ENCODE measurements at regions not wholly inside any gene's neighbourhood (a gene's known extent, or its start where the extent isn't known, plus 50 kb on each side); places are given as distances from the start of the nearest gene placed in this dataset.
A peak's percentile ranks its signal among the peaks of the same experiment; 100 is the strongest.
"Not testable (repeated sequence)": the region's sequence is repeated elsewhere in the genome, so short reads cannot be mapped to it uniquely, and the experiment has no call there.

- DNase-seq = peak; percentile 42
Measured at GRCh38 chr10:117754770-117755658, 212.5 kb downstream of the EMX2 start.

GRCh38 chr10:117755659-117756014, 213.1 kb downstream of the EMX2 start:
- DNase-seq = no peak

DNA sequence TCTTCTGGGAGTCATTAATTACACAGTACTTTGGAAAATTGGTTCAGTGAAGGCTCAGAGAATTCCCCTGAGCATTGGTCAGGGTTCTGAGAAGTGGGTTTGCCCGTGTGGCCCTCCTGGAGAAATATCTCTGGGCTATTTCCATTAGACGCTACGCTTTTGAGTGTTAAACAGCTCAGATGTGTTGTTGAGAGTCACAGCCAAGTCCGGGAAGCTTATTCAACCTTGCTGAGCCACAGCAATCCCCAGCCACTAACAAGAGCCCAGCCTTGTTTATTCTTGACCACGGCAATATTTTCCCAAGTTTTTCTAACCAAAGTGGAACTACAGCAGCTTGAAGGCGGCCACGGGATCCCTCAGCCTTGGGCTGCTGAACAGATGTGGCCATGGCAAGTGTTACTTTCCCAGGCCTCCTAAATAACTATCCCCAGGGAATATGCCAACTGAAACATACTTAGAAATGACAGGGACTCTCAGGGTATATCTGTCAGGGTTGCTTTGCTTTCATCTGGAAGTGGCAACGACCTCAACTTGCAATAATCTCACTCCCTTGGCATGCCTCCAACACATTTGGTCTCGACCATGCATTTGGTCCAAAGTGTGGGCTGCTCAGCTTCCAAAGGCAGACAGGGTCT, 214.7 kb downstream of the EMX2 start:
- no peak for DNase-seq

GRCh38 chr10:117759266-117759665, 216.7 kb downstream of the EMX2 start:
- DNase-seq = no peak

DNA sequence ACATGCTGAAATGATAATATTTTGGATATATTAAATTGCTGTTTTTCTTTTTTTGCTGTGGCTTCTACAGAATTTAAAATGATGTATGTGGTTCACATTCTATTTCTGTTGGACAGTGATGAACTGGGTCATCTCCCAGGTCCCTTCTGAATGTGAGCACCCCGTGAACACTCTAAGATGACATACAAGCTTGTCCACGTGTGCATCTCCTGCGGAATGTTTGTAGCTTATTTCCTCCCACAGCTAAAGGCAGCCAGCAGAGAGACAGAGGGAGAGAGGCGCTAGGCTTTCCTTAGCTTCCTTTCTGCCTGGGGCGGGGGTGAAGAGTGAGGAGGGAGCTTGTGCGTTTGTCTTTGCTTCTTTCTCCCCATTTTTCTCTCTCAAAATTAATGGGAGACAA, 219.1 kb downstream of the EMX2 start:
- DNase-seq = no peak

DNA sequence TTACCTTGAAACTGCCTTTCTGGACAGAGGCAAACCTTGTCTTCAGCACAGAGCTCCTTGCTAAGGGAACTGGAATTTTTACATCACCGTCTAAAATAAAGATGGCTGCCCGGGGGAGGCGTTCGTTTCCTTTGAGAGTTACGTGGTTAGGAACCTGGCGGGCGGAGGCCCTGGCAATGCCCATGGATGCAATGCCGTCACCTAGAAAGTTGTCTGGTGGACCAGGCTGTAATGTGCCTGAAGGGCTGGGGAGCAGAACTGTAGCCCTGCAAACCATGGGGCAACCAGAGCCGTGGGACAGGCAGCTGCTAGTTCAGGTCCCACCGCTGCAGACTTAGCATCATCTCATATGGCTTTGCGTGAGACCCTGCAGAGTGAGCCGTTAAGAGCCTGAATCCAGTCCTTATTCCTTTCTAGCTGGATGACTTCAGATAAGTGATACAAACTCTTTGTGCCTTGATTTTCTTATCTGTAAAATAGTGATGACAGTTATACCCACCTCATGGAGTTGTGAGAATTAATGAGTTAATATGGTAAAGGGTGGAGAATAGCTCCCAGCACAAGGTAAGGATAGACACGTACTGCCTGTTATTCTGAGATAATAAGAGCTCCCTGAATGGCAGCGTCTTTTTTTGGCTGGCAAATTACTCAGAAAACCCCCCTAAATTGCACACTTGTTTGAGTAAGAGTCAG, 219.7 kb downstream of the EMX2 start:
- DNase-seq = no peak

DNA sequence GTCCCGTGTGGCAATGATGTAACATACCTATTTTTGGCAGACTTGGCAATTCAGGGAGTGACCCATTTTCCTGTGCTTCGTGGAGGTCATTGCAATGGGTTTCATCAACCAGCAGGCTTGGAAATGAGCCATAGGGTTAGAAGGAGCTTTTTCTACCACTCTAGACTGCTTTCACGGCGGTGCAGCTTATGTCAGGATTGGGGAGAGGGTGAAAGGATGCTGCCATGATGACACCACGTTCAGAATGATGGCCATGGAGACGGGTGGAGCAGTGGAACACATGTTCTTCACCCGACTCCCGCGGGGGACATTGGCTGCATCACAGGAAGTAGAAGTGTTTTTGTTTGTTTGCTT, 220.2 kb downstream of the EMX2 start:
- DNase-seq = no peak

DNA sequence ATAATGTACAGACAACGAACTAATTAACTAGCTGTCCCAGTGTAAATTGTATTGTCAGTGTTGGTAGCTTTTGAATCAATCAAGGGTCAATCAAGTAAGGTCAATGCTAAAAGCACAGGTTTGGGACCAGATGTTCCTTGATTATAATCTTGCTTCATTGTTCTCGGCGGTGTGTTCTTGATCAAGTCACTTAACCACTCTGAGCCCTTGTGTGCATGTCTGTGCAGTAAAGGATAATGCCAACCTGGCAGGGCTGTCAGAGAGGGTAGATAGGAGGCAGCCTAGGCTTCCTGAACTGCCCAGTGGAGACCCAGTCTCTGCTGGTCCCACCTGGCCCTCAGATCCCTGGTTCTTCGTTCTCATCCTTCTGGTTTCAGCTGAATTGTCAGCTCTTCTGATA, 221.0 kb downstream of the EMX2 start:
- no peak for DNase-seq

GRCh38 chr10:117768333-117769042, 225.9 kb downstream of the EMX2 start:
- no peak for DNase-seq

DNA sequence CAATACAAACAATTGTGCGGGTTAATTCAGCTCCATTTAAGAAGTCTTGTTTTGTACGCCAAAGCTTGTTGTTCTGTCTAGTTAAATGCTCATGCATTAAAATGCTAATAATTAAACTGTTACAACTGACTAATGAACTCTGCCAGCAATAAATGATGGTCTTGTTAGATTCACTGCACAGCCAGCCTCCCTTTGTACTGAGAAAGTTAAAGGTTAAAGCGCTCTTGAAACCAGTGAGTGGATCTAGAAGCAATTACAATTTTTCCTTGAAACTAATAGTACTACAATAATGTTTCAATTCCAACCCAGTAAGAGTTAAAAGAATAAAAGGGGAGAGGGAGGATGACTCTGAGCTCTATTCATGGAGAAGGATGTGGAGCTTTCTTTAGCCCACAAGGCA, 233.0 kb downstream of the EMX2 start:
- no peak for DNase-seq

GRCh38 chr10:117777222-117777621, 234.7 kb downstream of the EMX2 start:
- not testable (repeated sequence) for DNase-seq

- DNase-seq = no peak
Measured at GRCh38 chr10:117778241-117778640, 235.7 kb downstream of the EMX2 start.

- no peak for DNase-seq
Measured at GRCh38 chr10:117780411-117780810, 237.9 kb downstream of the EMX2 start.

DNA sequence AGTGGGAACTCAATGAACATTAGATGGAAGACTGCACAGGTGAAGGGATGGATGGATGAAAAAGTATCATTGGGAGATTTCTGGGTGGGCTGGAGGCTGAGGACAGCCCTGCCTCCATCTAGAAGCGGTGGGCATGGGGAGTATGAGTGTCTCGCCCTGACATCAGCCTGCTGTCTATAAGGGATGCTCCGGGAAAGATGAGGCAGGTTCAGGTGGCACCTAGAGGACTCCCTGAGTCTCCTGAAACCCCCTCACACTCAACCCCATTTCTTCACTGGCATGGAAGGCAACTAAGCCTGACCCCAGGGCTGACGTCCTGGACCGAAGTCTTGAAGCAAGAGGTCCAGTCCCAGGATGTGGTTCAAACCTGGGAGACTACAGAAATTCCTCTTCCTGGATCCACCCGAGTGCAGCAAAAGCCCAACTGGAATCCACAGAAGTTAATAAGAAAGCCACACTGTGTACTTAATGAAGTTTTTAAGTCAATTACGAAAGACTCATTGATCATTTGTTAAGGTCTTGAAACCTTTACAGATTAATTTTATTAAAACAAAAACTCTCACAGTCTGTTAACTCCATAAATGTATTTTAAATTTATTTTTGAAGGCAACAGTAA, 238.8 kb downstream of the EMX2 start:
- no peak for DNase-seq

DNA sequence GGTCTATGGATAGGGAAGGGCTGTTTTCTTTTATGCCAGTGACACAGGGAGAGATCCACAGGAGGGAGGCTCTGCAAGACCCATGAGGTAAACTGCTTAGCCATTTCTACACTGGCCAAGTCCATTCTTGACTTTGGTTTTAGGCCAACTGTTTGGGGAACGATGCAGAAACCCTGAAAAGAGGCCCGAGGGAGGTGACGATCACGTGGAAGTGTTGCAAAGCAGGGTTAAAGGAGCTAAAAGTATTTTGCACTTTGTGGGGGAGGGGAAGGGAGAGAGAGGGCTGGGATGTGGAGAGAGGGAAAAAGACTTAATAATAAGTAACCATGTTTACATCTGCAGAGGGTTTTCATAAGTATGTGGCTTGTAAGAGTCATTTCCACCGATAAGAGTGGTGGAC, 239.7 kb downstream of the EMX2 start:
- no peak for DNase-seq

DNA sequence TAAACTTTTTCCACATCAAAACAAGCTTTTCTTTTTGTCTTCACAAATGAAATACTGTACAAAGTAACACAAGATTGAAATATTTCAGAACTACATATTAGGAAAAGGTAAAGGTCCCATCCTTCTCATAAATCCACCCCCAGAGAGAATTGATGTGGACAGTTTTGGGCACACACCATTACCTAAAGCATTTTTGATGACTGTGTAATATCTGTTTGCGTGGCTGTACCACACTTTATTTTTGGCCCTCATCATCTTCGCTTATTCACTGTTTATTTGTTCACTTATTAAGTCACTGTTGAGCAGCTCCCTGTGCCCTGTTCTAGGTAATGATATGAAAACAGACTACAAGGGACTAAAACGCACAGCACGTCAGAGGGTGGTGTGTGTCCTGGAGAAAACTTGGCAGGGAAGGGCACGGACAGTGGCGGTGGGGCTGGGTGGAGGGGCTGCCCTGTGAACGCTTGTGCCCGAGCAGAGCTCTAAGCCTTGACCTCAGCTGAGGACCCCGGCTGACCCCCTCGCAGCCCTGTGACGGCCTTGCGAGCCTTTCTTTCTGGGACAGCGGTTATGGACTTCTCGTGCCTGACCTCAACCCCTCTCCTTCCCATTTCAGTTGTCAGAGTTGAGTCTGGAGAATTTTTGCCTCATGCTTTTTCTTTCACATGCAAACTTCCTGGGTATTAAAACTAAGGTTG, 241.3 kb downstream of the EMX2 start:
- DNase-seq = no peak

DNA sequence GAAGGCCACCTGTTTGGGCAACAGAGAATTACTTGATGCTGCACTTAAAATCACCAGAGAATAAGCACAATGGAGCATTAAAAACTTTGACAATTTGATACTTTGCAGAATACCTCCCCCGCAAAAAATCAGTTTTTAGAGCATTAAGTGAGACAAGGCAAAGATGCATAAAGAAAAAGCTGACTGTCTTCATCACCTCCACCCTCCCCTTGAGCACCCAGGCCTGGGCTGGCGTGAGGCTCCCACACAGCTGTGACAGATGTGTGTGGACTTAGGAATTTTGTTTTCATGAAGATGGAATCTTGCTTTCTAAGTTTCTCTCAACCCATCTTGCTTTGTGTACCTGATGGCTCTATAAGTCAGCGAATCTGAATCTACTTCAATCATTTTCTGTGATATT, 242.2 kb downstream of the EMX2 start:
- DNase-seq = no peak

GRCh38 chr10:117788911-117789310, 246.4 kb downstream of the EMX2 start:
- no peak for DNase-seq

GRCh38 chr10:117790179-117790578, 247.6 kb downstream of the EMX2 start:
- DNase-seq = no peak

DNA sequence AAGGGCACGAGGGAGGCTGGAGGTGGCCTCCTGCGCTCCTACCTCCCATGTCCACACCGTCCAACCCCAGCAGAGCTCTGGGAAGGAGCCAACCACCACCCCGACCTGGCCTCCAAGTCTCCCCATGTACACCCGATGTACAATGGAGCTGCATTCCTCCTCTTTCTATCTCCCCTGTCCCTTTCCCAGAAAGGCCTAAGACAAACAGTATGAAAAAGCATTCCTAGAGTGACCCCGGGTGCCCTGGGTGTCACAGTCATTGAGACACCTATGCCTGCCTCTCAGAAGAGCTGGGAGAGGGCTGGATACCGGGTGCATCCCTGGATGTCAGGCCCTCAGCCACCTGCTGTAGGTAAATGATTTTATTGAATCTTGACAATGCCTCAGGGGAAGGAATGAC, 248.1 kb downstream of the EMX2 start:
- DNase-seq = no peak

DNA sequence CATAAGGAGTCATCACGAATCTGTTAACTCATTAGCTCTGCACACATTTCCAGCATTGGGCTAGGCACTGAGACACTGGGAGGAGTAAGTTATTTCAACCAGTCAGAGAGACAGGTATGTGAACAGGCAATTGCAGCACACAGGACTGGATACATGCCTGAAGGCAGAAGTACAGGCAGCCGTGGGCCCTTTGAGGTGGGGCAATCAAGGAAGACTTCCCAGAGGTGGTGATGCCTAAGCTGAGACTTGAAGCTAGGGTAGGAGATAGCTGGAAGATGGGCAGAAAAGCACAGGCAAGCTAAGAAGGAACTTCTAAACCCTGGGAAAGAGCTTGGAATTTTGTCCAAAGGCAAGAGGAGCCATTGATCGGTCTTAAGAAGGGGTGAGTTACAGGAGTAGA, 249.7 kb downstream of the EMX2 start:
- no peak for DNase-seq

- no peak for DNase-seq
Measured at GRCh38 chr10:117796130-117796745, 250.5 kb downstream of the RAB11FIP2 start.

Data from NCI-H82 (cell line).